OCI-LY1 (cell line): ENCODE measurements at regions not wholly inside any gene's neighbourhood (a gene's known extent, or its start where the extent isn't known, plus 50 kb on each side); places are given as distances from the start of the nearest gene placed in this dataset.

Source experiments
- H2AFZ ChIP-seq: fragments of 200-600 bp; sonication (generic), shearing (Covaris generic); 2 replicates; pipeline ENCODE4 v1.6.0; 2014; ENCODE audit warnings: antibody characterized with exemption, mild to moderate bottlenecking, low read length
- H3F3A ChIP-seq: fragments of 200-600 bp; sonication (generic), shearing (Covaris generic); 2 replicates; pipeline ENCODE4 v1.6.0; 2014; ENCODE audit warnings: mild to moderate bottlenecking, antibody characterized with exemption, low read length, moderate library complexity; ENCODE audit not compliant: insufficient read depth
- H3K27ac ChIP-seq: fragments of 200-600 bp; sonication (generic); 2 replicates; pipeline ENCODE4 v1.5.1; 2014; ENCODE audit warnings: low read length, mixed run types, mild to moderate bottlenecking, low read depth; ENCODE audit not compliant: poor library complexity, severe bottlenecking
- H3K27me3 ChIP-seq: fragments of 200-600 bp; sonication (generic); 2 replicates; pipeline ENCODE4 v1.6.0; 2014; ENCODE audit warnings: antibody characterized with exemption, mild to moderate bottlenecking, low read length, moderate library complexity; ENCODE audit not compliant: insufficient read depth
- H3K36me3 ChIP-seq: fragments of 200-600 bp; sonication (generic); 2 replicates; pipeline ENCODE4 v1.6.1; 2014; ENCODE audit warnings: mild to moderate bottlenecking, antibody characterized with exemption, low read length, moderate library complexity, mixed read lengths; ENCODE audit not compliant: insufficient read depth
- H3K4me1 ChIP-seq: fragments of 200-600 bp; sonication (generic); 2 replicates; pipeline ENCODE4 v1.5.1; 2014; ENCODE audit warnings: mild to moderate bottlenecking, low read length, moderate library complexity; ENCODE audit not compliant: insufficient read depth, severe bottlenecking
- H3K4me2 ChIP-seq: fragments of 200-600 bp; sonication (generic), shearing (Covaris generic); 2 replicates; pipeline ENCODE4 v1.6.1; 2014; ENCODE audit warnings: low read length
- H3K4me3 ChIP-seq: fragments of 200-600 bp; sonication (generic); 2 replicates; pipeline ENCODE4 v1.5.1; 2014; ENCODE audit warnings: low read length, low read depth, mild to moderate bottlenecking, mixed read lengths; ENCODE audit not compliant: poor library complexity, severe bottlenecking
- H3K79me2 ChIP-seq: fragments of 200-600 bp; shearing (Covaris generic); 2 replicates; pipeline ENCODE4 v1.6.1; 2016; ENCODE audit warnings: mixed run types, low read length, mixed read lengths; ENCODE audit not compliant: insufficient read depth
- H3K9ac ChIP-seq: fragments of 200-600 bp; sonication (generic), shearing (Covaris generic); 2 replicates; pipeline ENCODE4 v1.6.1; 2014; ENCODE audit warnings: mild to moderate bottlenecking, low read length, mixed read lengths
- H3K9me2 ChIP-seq: fragments of 200-600 bp; sonication (generic), shearing (Covaris generic); 2 replicates; pipeline ENCODE4 v1.6.1; 2014; ENCODE audit warnings: low read depth, mild to moderate bottlenecking, low read length, mixed read lengths
- H3K9me3 ChIP-seq: fragments of 200-600 bp; shearing (Covaris generic); 2 replicates; pipeline ENCODE4 v1.6.1; 2014; ENCODE audit warnings: low read length, mixed read lengths
- H4K20me1 ChIP-seq: fragments of 200-600 bp; sonication (generic), shearing (Covaris generic); 2 replicates; pipeline ENCODE4 v1.6.0; 2016; ENCODE audit warnings: mild to moderate bottlenecking, low read length; ENCODE audit not compliant: insufficient read depth
- CTCF ChIP-seq: fragments of 200-600 bp; sonication (generic), shearing (Covaris generic); IDR thresholded peaks from 2 replicates; pipeline ENCODE4 v1.5.1; 2017; ENCODE audit warnings: mild to moderate bottlenecking, antibody characterized with exemption, low read length, moderate library complexity, mixed read lengths
- EZH2 ChIP-seq: fragments of 200-600 bp; sonication (generic), shearing (Covaris generic); IDR thresholded peaks from 2 replicates; pipeline ENCODE4 v1.8.0; 2017; ENCODE audit warnings: borderline replicate concordance, mixed run types, mild to moderate bottlenecking, antibody characterized with exemption, low read length, moderate library complexity, mixed read lengths

GRCh38 chr16:61409604-61410003 is 626.6 kb downstream of the CDH8 start:
- Histone ChIP-seq H3K79me2 (no peaks in the 10 kb centered on the region), H3K4me3 (no peak overlapping the region), H3K9me3 (no peaks in the 10 kb centered on the region), H2AFZ (no peak overlapping the region), H3K27ac (no peak overlapping the region), H3K27me3 (no peaks in the 10 kb centered on the region), H3K36me3 (no peaks in the 10 kb centered on the region), H4K20me1 (no peaks in the 10 kb centered on the region), H3K9me2 (no peaks in the 10 kb centered on the region), H3F3A (no peaks in the 10 kb centered on the region), H3K4me1 (no peaks in the 10 kb centered on the region), H3K9ac (no peak overlapping the region), H3K4me2 (no peak overlapping the region)
- no peak for TF ChIP-seq CTCF
- TF ChIP-seq EZH2, result no peak

DNA sequence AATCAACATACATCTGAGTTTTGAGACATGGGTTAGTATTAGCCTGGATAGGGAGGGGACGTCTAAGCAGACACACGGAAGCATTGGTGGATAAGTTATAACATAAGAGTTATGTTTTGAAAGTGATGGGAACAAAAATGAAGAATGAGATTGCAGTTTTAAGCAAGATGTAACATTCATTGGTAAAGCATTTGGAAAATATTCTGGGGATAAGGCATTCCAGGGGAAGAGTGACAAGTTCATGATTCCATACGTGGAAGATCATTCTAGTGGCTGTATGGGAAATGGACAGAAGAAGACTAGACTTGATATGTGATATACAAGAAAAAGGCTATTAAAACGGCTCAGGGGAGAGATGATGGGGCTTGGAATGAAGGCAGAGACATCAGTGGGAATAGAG is 632.9 kb downstream of the CDH8 start:
- Histone ChIP-seq H3K79me2 (no peaks in the 10 kb centered on the region), H3K4me1 (no peaks in the 10 kb centered on the region), H3K4me2 (no peak overlapping the region), H4K20me1 (no peaks in the 10 kb centered on the region), H3K36me3 (no peaks in the 10 kb centered on the region), H3K9ac (no peak overlapping the region), H3K9me3 (no peaks in the 10 kb centered on the region), H3K4me3 (no peak overlapping the region), H3K27ac (no peak overlapping the region), H2AFZ (no peak overlapping the region), H3K27me3 (no peaks in the 10 kb centered on the region), H3F3A (no peaks in the 10 kb centered on the region), H3K9me2 (no peaks in the 10 kb centered on the region)
- TF ChIP-seq EZH2, result no peak
- TF ChIP-seq CTCF, result no peak

GRCh38 chr16:61391896-61392295 is 644.3 kb downstream of the CDH8 start:
- no peak for TF ChIP-seq EZH2
- TF ChIP-seq CTCF, result no peak
- H3K36me3 ChIP-seq, result no peaks in the 10 kb centered on the region

More at GRCh38 chr16:61391896-61392295, 644.3 kb downstream of the CDH8 start:
- no peaks in the 10 kb centered on the region for H3K9me3 ChIP-seq
- no peaks in the 10 kb centered on the region for H3K9me2 ChIP-seq
- H3K79me2 ChIP-seq, result no peaks in the 10 kb centered on the region
- H3K4me2 ChIP-seq, result no peak overlapping the region
- no peaks in the 10 kb centered on the region for H3K4me1 ChIP-seq
- no peak overlapping the region for H2AFZ ChIP-seq
- H3K4me3 ChIP-seq, result no peak overlapping the region
- H3F3A ChIP-seq, result no peaks in the 10 kb centered on the region
- H3K27ac ChIP-seq, result no peak overlapping the region
- no peaks in the 10 kb centered on the region for H3K27me3 ChIP-seq
- H3K9ac ChIP-seq, result no peak overlapping the region
- no peaks in the 10 kb centered on the region for H4K20me1 ChIP-seq
